H9 (cell line): ENCODE measurements at regions not wholly inside any gene's neighbourhood (a gene's known extent, or its start where the extent isn't known, plus 50 kb on each side); places are given as distances from the start of the nearest gene placed in this dataset.

Experiments used
- DNase-seq: peaks from one replicate; pipeline ENCODE4 v3.0.0-alpha.2; 2017
- H2AFZ ChIP-seq: one replicate; pipeline ENCODE4 v1.6.1; 2013; ENCODE audit warnings: mild to moderate bottlenecking, low read length, control low read depth, moderate library complexity
- H2AK5ac ChIP-seq: 2 replicates; pipeline ENCODE4 v1.6.1; 2013; ENCODE audit warnings: low read length, control low read depth, mixed read lengths; ENCODE audit not compliant: insufficient read length
- H2BK120ac ChIP-seq: one replicate; pipeline ENCODE4 v1.6.1; 2013; ENCODE audit warnings: low read depth, mild to moderate bottlenecking, low read length, control low read depth, inconsistent platforms; ENCODE audit not compliant: poor library complexity, severe bottlenecking
- H2BK12ac ChIP-seq: 2 replicates; pipeline ENCODE4 v1.6.1; 2013; ENCODE audit warnings: low read length, control low read depth, mixed read lengths, low read depth; ENCODE audit not compliant: insufficient read length
- H2BK15ac ChIP-seq: 2 replicates; pipeline ENCODE4 v1.6.1; 2013; ENCODE audit warnings: low read depth, low read length, control low read depth
- H2BK20ac ChIP-seq: one replicate; pipeline ENCODE4 v1.6.1; 2013; ENCODE audit warnings: low read depth, mild to moderate bottlenecking, low read length, control low read depth, inconsistent platforms; ENCODE audit not compliant: poor library complexity, severe bottlenecking
- H2BK5ac ChIP-seq: 2 replicates; pipeline ENCODE4 v1.6.1; 2013; ENCODE audit warnings: low read length, control low read depth, mixed read lengths; ENCODE audit not compliant: insufficient read length
- H3K14ac ChIP-seq: 2 replicates; pipeline ENCODE4 v1.6.1; 2013; ENCODE audit warnings: low read length, control low read depth; ENCODE audit not compliant: insufficient read depth
- H3K18ac ChIP-seq: 2 replicates; pipeline ENCODE4 v1.6.1; 2013; ENCODE audit warnings: low read depth, mild to moderate bottlenecking, mixed read lengths, low read length, control low read depth; ENCODE audit not compliant: insufficient read length
- H3K23ac ChIP-seq: 2 replicates; pipeline ENCODE4 v1.6.1; 2013; ENCODE audit warnings: low read length, control low read depth, mixed read lengths, low read depth; ENCODE audit not compliant: insufficient read length
- H3K23me2 ChIP-seq: 2 replicates; pipeline ENCODE4 v1.6.1; 2013; ENCODE audit warnings: low read depth, mild to moderate bottlenecking, mixed read lengths, low read length, control low read depth; ENCODE audit not compliant: insufficient read length, poor library complexity, severe bottlenecking
- H3K27ac ChIP-seq: 2 replicates; pipeline ENCODE4 v1.5.1; 2013; ENCODE audit warnings: low read length, control low read depth, mixed read lengths, low read depth; ENCODE audit not compliant: insufficient read length
- H3K27me3 ChIP-seq: 2 replicates; pipeline ENCODE4 v1.6.1; 2013; ENCODE audit warnings: low read length, control low read depth, inconsistent platforms; ENCODE audit not compliant: insufficient read depth
- H3K4ac ChIP-seq: 2 replicates; pipeline ENCODE4 v1.6.1; 2013; ENCODE audit warnings: low read depth, mild to moderate bottlenecking, control low read depth, inconsistent platforms, low read length, moderate library complexity
- H3K4me1 ChIP-seq: 2 replicates; pipeline ENCODE4 v1.6.1; 2013; ENCODE audit warnings: low read length, control low read depth, inconsistent platforms; ENCODE audit not compliant: insufficient read depth
- H3K4me2 ChIP-seq: 2 replicates; pipeline ENCODE4 v1.6.1; 2013; ENCODE audit warnings: low read length, control low read depth, mixed read lengths; ENCODE audit not compliant: insufficient read length, insufficient read depth
- H3K56ac ChIP-seq: 2 replicates; pipeline ENCODE4 v1.6.1; 2013; ENCODE audit warnings: low read depth, mild to moderate bottlenecking, mixed read lengths, low read length, control low read depth; ENCODE audit not compliant: insufficient read length
- H3K79me1 ChIP-seq: 2 replicates; pipeline ENCODE4 v1.6.1; 2013; ENCODE audit warnings: low read depth, mild to moderate bottlenecking, moderate library complexity, low read length, control low read depth, inconsistent platforms; ENCODE audit not compliant: insufficient read depth, poor library complexity, severe bottlenecking
- H3K79me2 ChIP-seq: 2 replicates; pipeline ENCODE4 v1.6.1; 2013; ENCODE audit warnings: low read length, control low read depth, inconsistent platforms; ENCODE audit not compliant: insufficient read depth
- H3K9ac ChIP-seq: 2 replicates; pipeline ENCODE4 v1.6.1; 2013; ENCODE audit warnings: low read length, control low read depth, mixed read lengths; ENCODE audit not compliant: insufficient read length; ENCODE audit errors: extremely low read depth
- H3K9me3 ChIP-seq: one replicate; pipeline ENCODE4 v1.6.1; 2013; ENCODE audit warnings: low read depth, low read length, inconsistent platforms; ENCODE audit not compliant: control insufficient read depth
- H3T11ph ChIP-seq: one replicate; pipeline ENCODE4 v1.6.1; 2013; ENCODE audit warnings: mild to moderate bottlenecking, low read length, control low read depth, inconsistent platforms
- H4K20me1 ChIP-seq: one replicate; pipeline ENCODE4 v1.6.1; 2013; ENCODE audit not compliant: control insufficient read depth, insufficient read length, insufficient read depth
- H4K5ac ChIP-seq: 2 replicates; pipeline ENCODE4 v1.6.1; 2013; ENCODE audit warnings: low read depth, mild to moderate bottlenecking, mixed read lengths, low read length, control low read depth; ENCODE audit not compliant: insufficient read length
- H4K8ac ChIP-seq: replicated peaks from 2 replicates; pipeline ENCODE4 v1.6.1; 2013; ENCODE audit warnings: low read length, control low read depth, mixed read lengths, low read depth; ENCODE audit not compliant: insufficient read length
- H4K91ac ChIP-seq: 2 replicates; pipeline ENCODE4 v1.6.1; 2013; ENCODE audit warnings: low read depth, mild to moderate bottlenecking, moderate library complexity, mixed read lengths, low read length, control low read depth; ENCODE audit not compliant: insufficient read length
- H3K27ac Mint-ChIP-seq, 3 experiments: 2 replicates in 2 of 3; 3 replicates in 1 of 3; pipeline ENCODE4 v1.8.0; 2020 to 2021; ENCODE audit warnings: mixed read lengths in 3 of 3, mild to moderate bottlenecking in 1 of 3, moderate library complexity in 1 of 3
- H3K27me3 Mint-ChIP-seq: 2 replicates; pipeline ENCODE4 v1.8.0; 2021; ENCODE audit warnings: low read depth, mild to moderate bottlenecking, moderate library complexity, mixed read lengths
- H3K36me3 Mint-ChIP-seq, 3 experiments: 2 replicates in 2 of 3; 3 replicates in 1 of 3; pipeline ENCODE4 v1.8.0; 2020 to 2021; ENCODE audit warnings: low read depth in 3 of 3, mixed read lengths in 3 of 3; ENCODE audit not compliant: insufficient read depth in 1 of 3
- H3K4me1 Mint-ChIP-seq, 2 experiments: 2 replicates each; pipeline ENCODE4 v1.8.0; 2020; ENCODE audit warnings: mixed read lengths in 2 of 2
- H3K4me3 Mint-ChIP-seq, 2 experiments: 2 replicates in 1 of 2; 3 replicates in 1 of 2; pipeline ENCODE4 v1.8.0; 2020 to 2021; ENCODE audit warnings: mild to moderate bottlenecking in 2 of 2, mixed read lengths in 2 of 2, moderate library complexity in 1 of 2
- H3K9me3 Mint-ChIP-seq, 2 experiments: 2 replicates in 1 of 2; 3 replicates in 1 of 2; pipeline ENCODE4 v1.8.0; 2020; ENCODE audit warnings: mild to moderate bottlenecking in 2 of 2, mixed read lengths in 2 of 2, moderate library complexity in 1 of 2
- CTCF ChIP-seq: fragments of 200-600 bp; sonication (generic); conservative IDR thresholded peaks from 3 replicates; pipeline ENCODE4 v1.8.0; 2021; ENCODE audit warnings: antibody characterized with exemption, mild to moderate bottlenecking
- WGBS: extraction: QIAGEN DNeasy Blood & Tissue Kit; methylation state at CpG from one replicate; pipeline ENCODE4 v1.1.7; 2013; ENCODE audit warnings: missing lambda C conversion rate, low lambda C conversion rate, mixed read lengths; ENCODE audit not compliant: insufficient read length; ENCODE audit errors: extremely low coverage; 5-methylcytosine and 5-hydroxymethylcytosine counted together

- H3K4me1 ChIP-seq: no peaks in the 10 kb centered on the region
- no peak overlapping the region for H3T11ph ChIP-seq
- no peak overlapping the region for H3K27ac ChIP-seq
- no peaks in the 10 kb centered on the region for H3K79me2 ChIP-seq
- H3K9me3 ChIP-seq: no peaks in the 10 kb centered on the region
- H4K91ac ChIP-seq: no peak overlapping the region
- no peak overlapping the region for H3K14ac ChIP-seq
- H2BK5ac ChIP-seq: no peak overlapping the region
- H4K20me1 ChIP-seq: no peaks in the 10 kb centered on the region
- H3K56ac ChIP-seq: no peak overlapping the region
- H3K79me1 ChIP-seq: no peaks in the 10 kb centered on the region
- no peaks in the 10 kb centered on the region for H3K9me3 Mint-ChIP-seq
- H2AK5ac ChIP-seq: no peak overlapping the region
- peaks cover 0 to 2% of the 10 kb centered on the region in 2 experiments; a peak in 1 of 4 replicates for H3K4me1 Mint-ChIP-seq
- WGBS: no CpG with 5 or more reads among the region's 1 CpG
- H4K8ac ChIP-seq: no peak overlapping the region
- H2BK20ac ChIP-seq: no peak overlapping the region
- H3K36me3 Mint-ChIP-seq: no peaks in the 10 kb centered on the region
- no peak overlapping the region for H2BK12ac ChIP-seq
- H3K23ac ChIP-seq: no peak overlapping the region
- H2BK120ac ChIP-seq: no peak overlapping the region
- TF ChIP-seq CTCF: no peak
- H3K4ac ChIP-seq: no peak overlapping the region
- H2BK15ac ChIP-seq: no peak overlapping the region
- no peak for DNase-seq
- H3K23me2 ChIP-seq: no peaks in the 10 kb centered on the region
- no peak overlapping the region for H3K4me3 Mint-ChIP-seq
- H3K9ac ChIP-seq: no peak overlapping the region
- H3K27me3 ChIP-seq: no peaks in the 10 kb centered on the region
- no peak overlapping the region for H4K5ac ChIP-seq
- H3K4me2 ChIP-seq: no peak overlapping the region
- peaks cover 4% of the 10 kb centered on the region for H3K27me3 Mint-ChIP-seq
- no peak overlapping the region for H3K18ac ChIP-seq
- H2AFZ ChIP-seq: no peak overlapping the region
- H3K27ac Mint-ChIP-seq: no peak overlapping the region
Measured at GRCh38 chr15:97459771-97460170, 500.7 kb upstream of the ARRDC4 start.
